A673 (cell line): ENCODE measurements at regions not wholly inside any gene's neighbourhood (a gene's known extent, or its start where the extent isn't known, plus 50 kb on each side); places are given as distances from the start of the nearest gene placed in this dataset.

Experiments
- CTCF ChIP-seq: fragments of 300-800, 200-600 bp; sonication (generic); conservative IDR thresholded peaks from 2 replicates; pipeline ENCODE4 v1.5.1; 2017; ENCODE audit warnings: low read depth, mild to moderate bottlenecking, antibody characterized with exemption, low read length, moderate library complexity, mixed read lengths
- EZH2 ChIP-seq: fragments of 200-600 bp; sonication (generic); IDR thresholded peaks from 2 replicates; pipeline ENCODE4 v1.6.1; 2017; ENCODE audit warnings: borderline replicate concordance, low read depth, mild to moderate bottlenecking, mixed read lengths, antibody characterized with exemption, low read length; ENCODE audit not compliant: poor library complexity, severe bottlenecking

GRCh38 chr10:21159669-21160068, 262.6 kb upstream of the NEBL start:
- TF ChIP-seq CTCF (no peak), EZH2 (no peak)
